ENCODE measurements at regions not wholly inside any gene's neighbourhood (a gene's known extent, or its start where the extent isn't known, plus 50 kb on each side); places are given as distances from the start of the nearest gene placed in this dataset.
"Not testable (repeated sequence)": the region's sequence is repeated elsewhere in the genome, so short reads cannot be mapped to it uniquely, and the experiment has no call there.

DNA sequence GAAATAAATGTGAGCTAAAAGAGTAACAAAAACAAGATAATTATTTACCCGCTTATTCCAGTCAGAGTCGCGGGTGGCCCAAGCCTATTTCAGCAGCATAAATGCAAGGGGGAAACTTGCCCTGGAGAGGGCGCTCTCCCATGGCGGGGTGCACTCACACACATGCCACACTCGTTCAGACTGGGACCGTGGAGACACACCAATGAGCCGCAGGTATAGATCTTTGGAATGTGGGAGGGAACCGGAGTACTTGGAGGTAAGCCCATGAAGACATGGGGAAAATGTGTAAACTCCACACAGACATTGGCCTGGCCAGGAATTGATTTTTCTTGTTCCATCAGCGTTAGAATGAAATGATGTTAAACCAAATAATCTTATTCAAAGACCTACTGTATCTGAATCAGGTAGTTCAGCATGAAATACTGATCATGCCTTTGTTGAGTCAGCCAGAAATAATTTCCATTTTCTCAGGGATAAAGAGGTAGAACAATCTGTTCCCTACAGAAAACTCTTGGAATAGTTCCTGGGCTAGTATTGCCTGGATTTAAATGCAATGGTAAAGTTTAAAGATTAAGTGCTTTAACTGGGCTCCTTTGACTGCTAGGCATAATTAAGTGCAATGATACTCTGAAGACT is 191.5 kb downstream of the MCHR2 start:
- DNase-seq (ENCODE audit: low read depth), result no peak

- no peak for DNase-seq (ENCODE audit: low read depth)
These were observed 185.0 kb downstream of the MCHR2 start for GRCh38 chr6:99808992-99809391.

GRCh38 chr6:99810295-99810694 is 183.7 kb downstream of the MCHR2 start:
- DNase-seq (ENCODE audit: low read depth), result no peak

- no peak for DNase-seq (ENCODE audit: low read depth)
These were observed 182.9 kb downstream of the MCHR2 start for GRCh38 chr6:99810942-99811620.

- no peak for DNase-seq (ENCODE audit: low read depth)
These were observed 182.4 kb downstream of the MCHR2 start for GRCh38 chr6:99811636-99812035.

- DNase-seq (ENCODE audit: low read depth), result no peak
These were observed 180.5 kb downstream of the MCHR2 start for GRCh38 chr6:99813565-99813964.

- DNase-seq (ENCODE audit: low read depth), result no peak
These were observed 179.6 kb downstream of the MCHR2 start for GRCh38 chr6:99814230-99814928.

GRCh38 chr6:99816795-99817194 is 177.2 kb downstream of the MCHR2 start:
- DNase-seq (ENCODE audit: low read depth), result no peak

DNA sequence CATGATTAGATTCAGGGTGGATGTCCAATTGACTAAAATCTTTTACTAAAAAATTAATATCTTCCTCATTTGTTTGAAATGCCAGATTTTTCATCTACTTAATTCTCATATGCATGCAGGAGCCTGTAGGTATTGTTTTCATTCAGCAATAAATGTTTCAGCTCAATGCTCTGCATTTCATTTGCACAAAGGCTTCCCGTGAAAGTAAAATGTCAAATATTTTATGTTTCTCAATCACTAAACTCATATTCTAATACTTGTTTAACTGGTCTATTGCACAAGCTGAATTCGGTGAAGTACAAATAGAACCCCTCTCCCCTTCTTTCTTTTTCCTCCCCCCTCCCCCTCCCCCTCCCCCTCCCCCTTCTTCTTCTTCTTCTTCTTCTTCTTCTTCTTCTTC is 175.9 kb downstream of the MCHR2 start:
- DNase-seq (ENCODE audit: low read depth), result no peak

GRCh38 chr6:99819853-99820252 is 174.2 kb downstream of the MCHR2 start:
- DNase-seq (ENCODE audit: low read depth), result no peak

- no peak for DNase-seq (ENCODE audit: low read depth)
These were observed 172.9 kb downstream of the MCHR2 start for GRCh38 chr6:99821164-99821563.

GRCh38 chr6:99822741-99823512 is 171.1 kb downstream of the MCHR2 start:
- no peak for DNase-seq (ENCODE audit: low read depth)

DNA sequence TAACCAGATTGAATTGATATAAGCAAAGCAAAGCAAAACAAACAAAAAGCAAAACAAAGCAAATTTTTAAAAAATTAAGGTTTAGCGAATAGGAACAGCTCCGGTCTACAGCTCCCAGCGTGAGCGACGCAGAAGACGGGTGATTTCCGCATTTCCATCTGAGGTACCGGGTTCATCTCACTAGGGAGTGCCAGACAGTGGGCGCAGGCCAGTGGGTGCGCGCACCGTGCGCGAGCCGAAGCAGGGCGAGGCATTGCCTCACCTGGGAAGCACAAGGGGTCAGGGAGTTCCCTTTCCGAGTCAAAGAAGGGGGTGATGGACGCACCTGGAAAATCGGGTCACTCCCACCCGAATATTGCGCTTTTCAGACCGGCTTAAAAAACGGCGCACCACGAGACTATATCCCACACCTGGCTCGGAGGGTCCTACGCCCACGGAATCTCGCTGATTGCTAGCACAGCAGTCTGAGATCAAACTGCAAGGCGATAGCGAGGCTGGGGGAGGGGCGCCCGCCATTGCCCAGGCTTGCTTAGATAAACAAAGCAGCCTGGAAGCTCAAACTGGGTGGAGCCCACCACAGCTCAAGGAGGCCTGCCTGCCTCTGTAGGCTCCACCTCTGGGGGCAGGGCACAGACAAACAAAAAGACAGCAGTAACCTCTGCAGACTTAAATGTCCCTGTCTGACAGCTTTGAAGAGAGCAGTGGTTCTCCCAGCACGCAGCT is 170.3 kb downstream of the MCHR2 start:
- DNase-seq (ENCODE audit: low read depth), result not testable (repeated sequence)

DNA sequence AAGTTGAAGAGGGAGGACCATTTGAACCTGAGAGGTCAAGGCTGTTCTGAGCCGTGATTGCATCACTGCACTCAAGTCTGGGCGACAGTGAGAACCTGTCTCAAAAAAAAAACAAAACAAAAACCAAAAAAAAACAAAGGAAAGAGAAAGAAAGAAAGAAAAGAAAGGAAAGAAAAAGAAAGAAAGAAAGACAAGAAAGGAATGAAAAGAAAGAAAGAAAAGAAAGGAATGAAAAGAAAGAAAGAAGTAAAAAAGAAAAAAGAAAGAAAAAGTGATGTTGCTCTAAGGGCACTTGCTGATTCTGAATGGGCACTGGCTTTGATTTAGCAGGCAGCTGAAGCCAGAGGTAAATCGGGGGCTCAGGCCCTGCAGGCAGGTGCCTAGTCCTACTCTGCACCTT is 161.0 kb downstream of the MCHR2 start:
- no peak for DNase-seq (ENCODE audit: low read depth)

- DNase-seq (ENCODE audit: low read depth), result no peak
These were observed 157.6 kb downstream of the MCHR2 start for GRCh38 chr6:99836471-99836870.

DNA sequence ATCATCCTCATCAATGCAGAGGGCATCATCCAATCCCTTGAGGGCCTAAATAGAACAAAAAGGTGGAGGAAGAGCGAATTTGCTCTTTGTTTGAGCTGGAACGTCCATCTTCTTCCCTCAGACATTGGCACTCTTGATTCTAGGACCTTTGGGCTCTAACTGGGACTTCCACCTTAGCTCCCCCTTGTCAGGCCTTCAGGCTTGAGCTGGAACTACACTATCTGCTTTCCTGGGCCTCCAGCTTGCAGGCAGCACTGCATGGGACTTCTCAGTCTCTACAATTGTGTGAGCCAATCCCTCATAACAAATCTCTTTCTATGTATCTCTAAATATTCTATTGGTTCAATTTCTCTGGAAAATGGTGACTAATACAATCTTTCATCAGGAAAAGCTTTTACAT is 155.4 kb downstream of the MCHR2 start:
- DNase-seq (ENCODE audit: low read depth), result no peak

- no peak for DNase-seq (ENCODE audit: low read depth)
These were observed 152.7 kb downstream of the MCHR2 start for GRCh38 chr6:99841297-99841696.

- no peak for DNase-seq (ENCODE audit: low read depth)
These were observed 148.0 kb downstream of the MCHR2 start for GRCh38 chr6:99846006-99846405.

DNA sequence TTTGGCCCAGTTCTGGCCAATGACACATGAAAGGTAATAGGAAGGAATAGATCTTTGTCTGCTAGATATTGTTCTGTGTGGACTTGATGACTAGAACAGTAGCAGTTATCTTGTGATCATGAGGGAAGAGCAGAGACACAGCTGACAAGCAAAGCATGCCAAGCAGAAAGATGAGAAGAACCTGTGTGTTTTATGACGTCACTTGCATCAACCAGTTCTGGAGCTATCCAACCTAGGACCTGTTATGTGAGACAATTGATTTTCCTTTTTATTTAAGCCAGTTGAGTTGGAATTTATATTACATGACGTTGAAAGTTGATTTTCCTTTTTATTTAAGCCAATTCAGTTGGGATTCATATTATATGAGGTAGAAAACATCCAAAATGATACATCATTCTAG is 143.2 kb downstream of the MCHR2 start:
- no peak for DNase-seq (ENCODE audit: low read depth)

GRCh38 chr6:99852031-99852430 is 142.0 kb downstream of the MCHR2 start:
- no peak for DNase-seq (ENCODE audit: low read depth)

GRCh38 chr6:99867026-99867425 is 127.0 kb downstream of the MCHR2 start:
- DNase-seq (ENCODE audit: low read depth), result no peak

Measured in CMK (cell line).